HepG2 (cell line): ENCODE measurements at regions not wholly inside any gene's neighbourhood (a gene's known extent, or its start where the extent isn't known, plus 50 kb on each side); places are given as distances from the start of the nearest gene placed in this dataset.

Experiments
- ATAC-seq: fragments of 200-7000 bp; cut with Tn5 transposase; 3 replicates; pipeline ENCODE4 v1.9.1; 2020; ENCODE audit warnings: mild to moderate bottlenecking, moderate library complexity
- BruUV-seq: library from RNA; stranded (reverse); fragments of 400-500 nt; replicated peaks from 2 replicates; lab custom pipeline; 2021; lab: Mats Ljungman, UMichigan
- CTCF ChIA-PET: fragments of 300-600 bp; formaldehyde crosslinking; extraction: SDS; loops from one replicate; lab custom pipeline; 2021; ENCODE audit warnings: low total read pairs, inconsistent platforms, low intra/inter-chr PET ratio; lab: Yijun Ruan, JAX
- POLR2A ChIA-PET: fragments of 350-600 bp; sonication (Branson Sonifier 250); formaldehyde crosslinking; loops from one replicate; lab custom pipeline; 2020; ENCODE audit warnings: antibody characterized with exemption, inconsistent platforms; lab: Yijun Ruan, JAX
- DNase-seq: peaks from one replicate; pipeline ENCODE4 v3.0.0-alpha.2; 2015; ENCODE audit warnings: low spot score
- FAIRE-seq: peaks from 3 replicates; lab custom pipeline; 2011; peaks lifted over from hg19 to GRCh38; lab: Jason Lieb, UNC
- H2AFZ ChIP-seq: one replicate; pipeline ENCODE4 v1.6.1; 2011; ENCODE audit warnings: low read length, inconsistent platforms
- H3K27ac ChIP-seq: fragments of 300-600 bp; 3 replicates; pipeline ENCODE4 v1.8.0; 2011; ENCODE audit warnings: mixed run types, mild to moderate bottlenecking, mixed read lengths, low read length, inconsistent platforms; ENCODE audit not compliant: insufficient read depth; ENCODE audit errors: extremely low read length
- H3K27me3 ChIP-seq, 2 experiments: fragments of 200-600 bp in 1 of 2; 2 replicates in 1 of 2; 3 replicates in 1 of 2; pipeline versions ENCODE4 v1.6.0 to v1.8.0; 2011; ENCODE audit warnings: low read length in 2 of 2, mild to moderate bottlenecking in 2 of 2, moderate library complexity in 2 of 2, inconsistent platforms in 1 of 2; ENCODE audit not compliant: insufficient read depth in 2 of 2, control insufficient read depth in 1 of 2
- H3K36me3 ChIP-seq, 2 experiments: fragments of 200-600 bp in 1 of 2; replicated peaks in 1 of 2; 2 replicates in 1 of 2; 3 replicates in 1 of 2; pipeline versions ENCODE4 v1.5.1 to v1.8.0; 2011; ENCODE audit warnings: low read length in 2 of 2, inconsistent platforms in 1 of 2; ENCODE audit not compliant: insufficient read depth in 2 of 2, control insufficient read depth in 1 of 2
- H3K4me1 ChIP-seq: 2 replicates; pipeline ENCODE4 v1.5.1; 2012; ENCODE audit warnings: low read length, inconsistent platforms; ENCODE audit not compliant: insufficient read depth
- H3K4me2 ChIP-seq: 2 replicates; pipeline ENCODE4 v1.6.0; 2011; ENCODE audit warnings: low read depth, low read length, inconsistent platforms
- H3K4me3 ChIP-seq, 3 experiments: fragments of 200-600 bp in 1 of 3; sonication (generic), shearing (Covaris generic) in 1 of 3; replicated peaks in 1 of 3; 2 replicates each; pipeline ENCODE4 v1.5.1; 2011 to 2016; ENCODE audit warnings: low read length in 3 of 3, inconsistent platforms in 2 of 3, low read depth in 2 of 3, mild to moderate bottlenecking in 2 of 3, control low read depth in 1 of 3, mixed read lengths in 1 of 3; ENCODE audit not compliant: insufficient read depth in 1 of 3
- H3K79me2 ChIP-seq: one replicate; pipeline ENCODE4 v1.6.1; 2011; ENCODE audit warnings: low read length, inconsistent platforms; ENCODE audit not compliant: insufficient read depth
- H3K9ac ChIP-seq: 2 replicates; pipeline ENCODE4 v1.6.0; 2011; ENCODE audit warnings: mild to moderate bottlenecking, low read depth, low read length, inconsistent platforms; ENCODE audit not compliant: insufficient read depth
- H3K9me3 ChIP-seq: 2 replicates; pipeline ENCODE4 v1.5.1; 2012; ENCODE audit warnings: mild to moderate bottlenecking, low read length
- H4K20me1 ChIP-seq: 2 replicates; pipeline ENCODE4 v1.6.0; 2011; ENCODE audit warnings: inconsistent platforms, mild to moderate bottlenecking, low read length, moderate library complexity; ENCODE audit not compliant: insufficient read depth
- KLF11 ChIP-seq: IDR thresholded peaks from 2 replicates; pipeline ENCODE4 v1.6.1; 2016; ENCODE audit warnings: missing compliant biosample characterization
- MXI1 ChIP-seq: IDR thresholded peaks from 3 replicates; pipeline ENCODE4 v1.6.1; 2012; ENCODE audit warnings: low read depth, low read length, inconsistent platforms, borderline replicate concordance
- NFIB ChIP-seq: sonication (generic); formaldehyde crosslinking; IDR thresholded peaks from 2 replicates; pipeline ENCODE4 v1.9.0; 2021; ENCODE audit warnings: missing genetic modification reagents, mild to moderate bottlenecking, borderline replicate concordance
- SMARCC2 ChIP-seq: fragments of 450-650 bp; IDR thresholded peaks from 2 replicates; pipeline ENCODE4 v1.6.1; 2017; ENCODE audit warnings: antibody characterized with exemption, mild to moderate bottlenecking
- ZNF674 ChIP-seq: sonication (generic); formaldehyde crosslinking; IDR thresholded peaks from 2 replicates; pipeline ENCODE4 v1.5.0; 2020; ENCODE audit warnings: low read depth, mild to moderate bottlenecking, missing genetic modification reagents
- WGBS: methylation state at CpG from one replicate; pipeline ENCODE4 v1.1.6; 2017; ENCODE audit warnings: low lambda C conversion rate; 5-methylcytosine and 5-hydroxymethylcytosine counted together
- in situ Hi-C: cut with HindIII; loops from 2 replicates; pipeline ENCODE4 v1.10.0; 2017; ENCODE audit warnings: low pct_unique_long_range_greater_than_20kb; ENCODE audit not compliant: extremely low pct_ligation_motif_present
- intact Hi-C: fragments of 100-400 bp; cut with micrococcal nuclease; formaldehyde crosslinking; loops from one replicate; pipeline ENCODE4 v1.10.0; 2022; ENCODE audit not compliant: unreplicated experiment
- TF ChIP-seq, protein P1 (sequence below): sonication (generic); formaldehyde crosslinking; IDR thresholded peaks from 2 replicates; pipeline ENCODE4 v1.4.0; 2020; ENCODE audit warnings: missing genetic modification reagents, borderline replicate concordance
- TF ChIP-seq, protein P2 (sequence below), 2 experiments: fragments of 450-650 bp in 1 of 2; sonication (generic) in 1 of 2; formaldehyde crosslinking in 1 of 2; IDR thresholded peaks; 2 replicates each; pipeline versions ENCODE4 v1.6.1 to v1.8.0; 2016 to 2022; ENCODE audit warnings: antibody characterized with exemption in 1 of 2, mild to moderate bottlenecking in 1 of 2, missing genetic modification reagents in 1 of 2
- TF ChIP-seq, protein P3 (sequence below): sonication (generic); formaldehyde crosslinking; IDR thresholded peaks from 2 replicates; pipeline ENCODE4 v1.4.0; 2020; ENCODE audit warnings: missing genetic modification reagents
- TF ChIP-seq, protein P4 (sequence below): sonication (generic); formaldehyde crosslinking; IDR thresholded peaks from 2 replicates; pipeline ENCODE4 v1.5.0; 2020; ENCODE audit warnings: mild to moderate bottlenecking, low read depth, missing genetic modification reagents, borderline replicate concordance

DNA sequence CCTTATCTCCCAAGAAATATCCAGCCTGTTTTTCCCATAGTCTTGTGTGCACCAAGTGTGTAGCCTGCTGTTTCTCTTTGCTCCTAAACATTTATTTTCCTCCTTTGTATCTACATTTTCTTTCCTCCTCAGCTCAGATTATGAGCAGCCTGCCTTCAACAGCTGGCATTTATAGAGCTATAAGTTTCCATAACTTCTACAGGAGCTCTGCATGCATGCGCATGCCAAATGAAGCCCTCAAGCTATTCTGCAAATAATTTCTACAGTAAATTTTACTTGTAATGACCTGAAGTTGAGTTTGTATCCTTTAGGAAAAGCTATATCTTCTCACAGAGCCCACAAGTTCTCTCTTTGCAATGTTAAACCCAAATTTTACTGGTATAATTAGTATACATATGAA, 699.5 kb downstream of the CETN3 start:
- Histone ChIP-seq H3K27me3 (no peaks in the 10 kb centered on the region), H3K79me2 (no peaks in the 10 kb centered on the region), H4K20me1 (no peaks in the 10 kb centered on the region), H3K36me3 (no peaks in the 10 kb centered on the region), H3K27ac (no peak overlapping the region), H3K9ac (no peak overlapping the region), H3K4me3 (no peak overlapping the region), H3K4me2 (no peak overlapping the region), H2AFZ (no peak overlapping the region), H3K9me3 (no peaks in the 10 kb centered on the region), H3K4me1 (no peaks in the 10 kb centered on the region)
- intact Hi-C loops (no loop called here), in situ Hi-C loops (no loop called here)
- no peak for DNase-seq
- FAIRE-seq, result no peak
- ChIA-PET POLR2A (no interaction called here), CTCF (no interaction called here)
- no TSS peak for BruUV-seq
- no peak for ATAC-seq
- 61% methylated on average over 1 of the region's 1 CpG for WGBS
- TF ChIP-seq ZNF674 (CRISPR knock-in tag) (no peak), MXI1 (no peak), NFIB (CRISPR knock-in tag) (no peak), KLF11 (CRISPR knock-in tag) (no peak), SMARCC2 (no peak)
- TF ChIP-seq, protein P1, sequence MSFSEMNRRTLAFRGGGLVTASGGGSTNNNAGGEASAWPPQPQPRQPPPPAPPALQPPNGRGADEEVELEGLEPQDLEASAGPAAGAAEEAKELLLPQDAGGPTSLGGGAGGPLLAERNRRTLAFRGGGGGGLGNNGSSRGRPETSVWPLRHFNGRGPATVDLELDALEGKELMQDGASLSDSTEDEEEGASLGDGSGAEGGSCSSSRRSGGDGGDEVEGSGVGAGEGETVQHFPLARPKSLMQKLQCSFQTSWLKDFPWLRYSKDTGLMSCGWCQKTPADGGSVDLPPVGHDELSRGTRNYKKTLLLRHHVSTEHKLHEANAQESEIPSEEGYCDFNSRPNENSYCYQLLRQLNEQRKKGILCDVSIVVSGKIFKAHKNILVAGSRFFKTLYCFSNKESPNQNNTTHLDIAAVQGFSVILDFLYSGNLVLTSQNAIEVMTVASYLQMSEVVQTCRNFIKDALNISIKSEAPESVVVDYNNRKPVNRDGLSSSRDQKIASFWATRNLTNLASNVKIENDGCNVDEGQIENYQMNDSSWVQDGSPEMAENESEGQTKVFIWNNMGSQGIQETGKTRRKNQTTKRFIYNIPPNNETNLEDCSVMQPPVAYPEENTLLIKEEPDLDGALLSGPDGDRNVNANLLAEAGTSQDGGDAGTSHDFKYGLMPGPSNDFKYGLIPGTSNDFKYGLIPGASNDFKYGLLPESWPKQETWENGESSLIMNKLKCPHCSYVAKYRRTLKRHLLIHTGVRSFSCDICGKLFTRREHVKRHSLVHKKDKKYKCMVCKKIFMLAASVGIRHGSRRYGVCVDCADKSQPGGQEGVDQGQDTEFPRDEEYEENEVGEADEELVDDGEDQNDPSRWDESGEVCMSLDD, result no peak
- TF ChIP-seq, protein P2, sequence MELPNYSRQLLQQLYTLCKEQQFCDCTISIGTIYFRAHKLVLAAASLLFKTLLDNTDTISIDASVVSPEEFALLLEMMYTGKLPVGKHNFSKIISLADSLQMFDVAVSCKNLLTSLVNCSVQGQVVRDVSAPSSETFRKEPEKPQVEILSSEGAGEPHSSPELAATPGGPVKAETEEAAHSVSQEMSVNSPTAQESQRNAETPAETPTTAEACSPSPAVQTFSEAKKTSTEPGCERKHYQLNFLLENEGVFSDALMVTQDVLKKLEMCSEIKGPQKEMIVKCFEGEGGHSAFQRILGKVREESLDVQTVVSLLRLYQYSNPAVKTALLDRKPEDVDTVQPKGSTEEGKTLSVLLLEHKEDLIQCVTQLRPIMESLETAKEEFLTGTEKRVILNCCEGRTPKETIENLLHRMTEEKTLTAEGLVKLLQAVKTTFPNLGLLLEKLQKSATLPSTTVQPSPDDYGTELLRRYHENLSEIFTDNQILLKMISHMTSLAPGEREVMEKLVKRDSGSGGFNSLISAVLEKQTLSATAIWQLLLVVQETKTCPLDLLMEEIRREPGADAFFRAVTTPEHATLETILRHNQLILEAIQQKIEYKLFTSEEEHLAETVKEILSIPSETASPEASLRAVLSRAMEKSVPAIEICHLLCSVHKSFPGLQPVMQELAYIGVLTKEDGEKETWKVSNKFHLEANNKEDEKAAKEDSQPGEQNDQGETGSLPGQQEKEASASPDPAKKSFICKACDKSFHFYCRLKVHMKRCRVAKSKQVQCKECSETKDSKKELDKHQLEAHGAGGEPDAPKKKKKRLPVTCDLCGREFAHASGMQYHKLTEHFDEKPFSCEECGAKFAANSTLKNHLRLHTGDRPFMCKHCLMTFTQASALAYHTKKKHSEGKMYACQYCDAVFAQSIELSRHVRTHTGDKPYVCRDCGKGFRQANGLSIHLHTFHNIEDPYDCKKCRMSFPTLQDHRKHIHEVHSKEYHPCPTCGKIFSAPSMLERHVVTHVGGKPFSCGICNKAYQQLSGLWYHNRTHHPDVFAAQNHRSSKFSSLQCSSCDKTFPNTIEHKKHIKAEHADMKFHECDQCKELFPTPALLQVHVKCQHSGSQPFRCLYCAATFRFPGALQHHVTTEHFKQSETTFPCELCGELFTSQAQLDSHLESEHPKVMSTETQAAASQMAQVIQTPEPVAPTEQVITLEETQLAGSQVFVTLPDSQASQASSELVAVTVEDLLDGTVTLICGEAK (IDR thresholded peaks at IDR 0.05), result no peak
- TF ChIP-seq, protein P2 (CRISPR knock-in tag; IDR thresholded peaks at IDR 0.05), result no peak
- TF ChIP-seq, protein P3, sequence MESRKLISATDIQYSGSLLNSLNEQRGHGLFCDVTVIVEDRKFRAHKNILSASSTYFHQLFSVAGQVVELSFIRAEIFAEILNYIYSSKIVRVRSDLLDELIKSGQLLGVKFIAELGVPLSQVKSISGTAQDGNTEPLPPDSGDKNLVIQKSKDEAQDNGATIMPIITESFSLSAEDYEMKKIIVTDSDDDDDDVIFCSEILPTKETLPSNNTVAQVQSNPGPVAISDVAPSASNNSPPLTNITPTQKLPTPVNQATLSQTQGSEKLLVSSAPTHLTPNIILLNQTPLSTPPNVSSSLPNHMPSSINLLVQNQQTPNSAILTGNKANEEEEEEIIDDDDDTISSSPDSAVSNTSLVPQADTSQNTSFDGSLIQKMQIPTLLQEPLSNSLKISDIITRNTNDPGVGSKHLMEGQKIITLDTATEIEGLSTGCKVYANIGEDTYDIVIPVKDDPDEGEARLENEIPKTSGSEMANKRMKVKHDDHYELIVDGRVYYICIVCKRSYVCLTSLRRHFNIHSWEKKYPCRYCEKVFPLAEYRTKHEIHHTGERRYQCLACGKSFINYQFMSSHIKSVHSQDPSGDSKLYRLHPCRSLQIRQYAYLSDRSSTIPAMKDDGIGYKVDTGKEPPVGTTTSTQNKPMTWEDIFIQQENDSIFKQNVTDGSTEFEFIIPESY (CRISPR knock-in tag), result no peak
- TF ChIP-seq, protein P4, sequence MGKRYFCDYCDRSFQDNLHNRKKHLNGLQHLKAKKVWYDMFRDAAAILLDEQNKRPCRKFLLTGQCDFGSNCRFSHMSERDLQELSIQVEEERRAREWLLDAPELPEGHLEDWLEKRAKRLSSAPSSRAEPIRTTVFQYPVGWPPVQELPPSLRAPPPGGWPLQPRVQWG (CRISPR knock-in tag), result no peak
